Ishikawa (cell line): ENCODE measurements at regions not wholly inside any gene's neighbourhood (a gene's known extent, or its start where the extent isn't known, plus 50 kb on each side); places are given as distances from the start of the nearest gene placed in this dataset.

Experiments
- CEBPB ChIP-seq: IDR thresholded peaks from 2 replicates; pipeline ENCODE4 v1.6.1; 2012
- CREB1 ChIP-seq: IDR thresholded peaks from 2 replicates; pipeline ENCODE4 v1.6.1; 2012; ENCODE audit warnings: low read depth
- EGR1 ChIP-seq: IDR thresholded peaks from 2 replicates; pipeline ENCODE4 v1.6.1; 2012
- EP300 ChIP-seq: IDR thresholded peaks from 2 replicates; pipeline ENCODE4 v1.6.1; 2012; ENCODE audit warnings: borderline replicate concordance
- FOXM1 ChIP-seq: IDR thresholded peaks from 2 replicates; pipeline ENCODE4 v1.6.1; 2012; ENCODE audit warnings: low read depth, borderline replicate concordance
- MAX ChIP-seq: IDR thresholded peaks from 2 replicates; pipeline ENCODE4 v1.6.1; 2012
- NFIC ChIP-seq: IDR thresholded peaks from 2 replicates; pipeline ENCODE4 v1.6.1; 2012
- RAD21 ChIP-seq: IDR thresholded peaks from 2 replicates; pipeline ENCODE4 v1.6.1; 2012; ENCODE audit warnings: low read depth
- REST ChIP-seq: IDR thresholded peaks from 2 replicates; pipeline ENCODE4 v1.6.1; 2012; ENCODE audit warnings: low read depth, mild to moderate bottlenecking
- TAF1 ChIP-seq: IDR thresholded peaks from 2 replicates; pipeline ENCODE4 v1.6.1; 2012; ENCODE audit warnings: low read depth, mild to moderate bottlenecking
- TCF12 ChIP-seq: IDR thresholded peaks from 2 replicates; pipeline ENCODE4 v1.6.1; 2012; ENCODE audit warnings: low read depth
- TEAD4 ChIP-seq: IDR thresholded peaks from 2 replicates; pipeline ENCODE4 v1.6.1; 2012
- USF1 ChIP-seq: IDR thresholded peaks from 2 replicates; pipeline ENCODE4 v1.6.1; 2012
- YY1 ChIP-seq: IDR thresholded peaks from 2 replicates; pipeline ENCODE4 v1.6.1; 2012; ENCODE audit warnings: low read depth
- ZBTB7A ChIP-seq: IDR thresholded peaks from 2 replicates; pipeline ENCODE4 v1.6.1; 2012; ENCODE audit warnings: low read depth

- TF ChIP-seq USF1: no peak
- no peak for TF ChIP-seq EGR1
- no peak for TF ChIP-seq REST
- no peak for TF ChIP-seq FOXM1
- TF ChIP-seq TAF1: no peak
Measured at GRCh38 chr15:93312891-93313486, 224.0 kb upstream of the RGMA start.

- TF ChIP-seq NFIC: no peak
- no peak for TF ChIP-seq MAX
- TF ChIP-seq CREB1: no peak
- no peak for TF ChIP-seq FOXM1
- TF ChIP-seq ZBTB7A: no peak
- TF ChIP-seq REST: no peak
- TF ChIP-seq CEBPB: no peak
- no peak for TF ChIP-seq EGR1
- TF ChIP-seq RAD21: no peak
- no peak for TF ChIP-seq EP300
- TF ChIP-seq YY1: no peak
- no peak for TF ChIP-seq USF1
- TF ChIP-seq TCF12: no peak
- TF ChIP-seq TAF1: no peak
- TF ChIP-seq TEAD4: no peak
Measured at GRCh38 chr15:93311620-93312019, 222.6 kb upstream of the RGMA start.

- TF ChIP-seq EP300: no peak
- TF ChIP-seq ZBTB7A: no peak
- no peak for TF ChIP-seq TCF12
- no peak for TF ChIP-seq TAF1
- no peak for TF ChIP-seq EGR1
- TF ChIP-seq YY1: no peak
Measured at GRCh38 chr15:93308026-93308690, 219.1 kb upstream of the RGMA start.

GRCh38 chr15:93307513-93307912 lies 218.5 kb upstream of the RGMA start:
- TF ChIP-seq EGR1 (no peak), TEAD4 (no peak), MAX (no peak), CREB1 (no peak), FOXM1 (no peak), ZBTB7A (no peak), USF1 (no peak), RAD21 (no peak), REST (no peak), CEBPB (no peak), TCF12 (no peak), EP300 (no peak), YY1 (no peak), NFIC (no peak), TAF1 (no peak)
